ENCODE measurements at regions not wholly inside any gene's neighbourhood (a gene's known extent, or its start where the extent isn't known, plus 50 kb on each side); places are given as distances from the start of the nearest gene placed in this dataset.
"Not testable (repeated sequence)": the region's sequence is repeated elsewhere in the genome, so short reads cannot be mapped to it uniquely, and the experiment has no call there.

- Histone ChIP-seq H3F3A (ENCODE audit: insufficient read depth, low read length) (no peaks in the 10 kb centered on the region), H3K4me3 (ENCODE audit: low read depth, low read length, poor library complexity, severe bottlenecking) (no peak overlapping the region), H3K36me3 (ENCODE audit: insufficient read depth, low read length) (no peaks in the 10 kb centered on the region), H3K27ac (ENCODE audit: low read depth, low read length, poor library complexity, severe bottlenecking) (no peak overlapping the region), H3K4me1 (ENCODE audit: insufficient read depth, low read length, severe bottlenecking) (no peaks in the 10 kb centered on the region), H3K9ac (ENCODE audit: low read length) (no peak overlapping the region), H3K9me2 (ENCODE audit: low read depth, low read length) (no peaks in the 10 kb centered on the region), H3K79me2 (ENCODE audit: insufficient read depth, low read length) (no peaks in the 10 kb centered on the region), H3K4me2 (ENCODE audit: low read length) (no peak overlapping the region), H4K20me1 (ENCODE audit: insufficient read depth, low read length) (no peaks in the 10 kb centered on the region), H2AFZ (ENCODE audit: low read length) (no peak overlapping the region), H3K27me3 (ENCODE audit: insufficient read depth, low read length) (no peaks in the 10 kb centered on the region), H3K9me3 (ENCODE audit: low read length) (no peaks in the 10 kb centered on the region)
- TF ChIP-seq, protein P1, sequence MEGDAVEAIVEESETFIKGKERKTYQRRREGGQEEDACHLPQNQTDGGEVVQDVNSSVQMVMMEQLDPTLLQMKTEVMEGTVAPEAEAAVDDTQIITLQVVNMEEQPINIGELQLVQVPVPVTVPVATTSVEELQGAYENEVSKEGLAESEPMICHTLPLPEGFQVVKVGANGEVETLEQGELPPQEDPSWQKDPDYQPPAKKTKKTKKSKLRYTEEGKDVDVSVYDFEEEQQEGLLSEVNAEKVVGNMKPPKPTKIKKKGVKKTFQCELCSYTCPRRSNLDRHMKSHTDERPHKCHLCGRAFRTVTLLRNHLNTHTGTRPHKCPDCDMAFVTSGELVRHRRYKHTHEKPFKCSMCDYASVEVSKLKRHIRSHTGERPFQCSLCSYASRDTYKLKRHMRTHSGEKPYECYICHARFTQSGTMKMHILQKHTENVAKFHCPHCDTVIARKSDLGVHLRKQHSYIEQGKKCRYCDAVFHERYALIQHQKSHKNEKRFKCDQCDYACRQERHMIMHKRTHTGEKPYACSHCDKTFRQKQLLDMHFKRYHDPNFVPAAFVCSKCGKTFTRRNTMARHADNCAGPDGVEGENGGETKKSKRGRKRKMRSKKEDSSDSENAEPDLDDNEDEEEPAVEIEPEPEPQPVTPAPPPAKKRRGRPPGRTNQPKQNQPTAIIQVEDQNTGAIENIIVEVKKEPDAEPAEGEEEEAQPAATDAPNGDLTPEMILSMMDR (IDR thresholded peaks at IDR 0.05; ENCODE audit: low read length): no peak
- no peak for TF ChIP-seq EZH2 (IDR thresholded peaks at IDR 0.05; ENCODE audit: borderline replicate concordance, low read length)
Observed at GRCh38 chr17:33716957-33717356, 423.9 kb upstream of the ASIC2 start.

DNA sequence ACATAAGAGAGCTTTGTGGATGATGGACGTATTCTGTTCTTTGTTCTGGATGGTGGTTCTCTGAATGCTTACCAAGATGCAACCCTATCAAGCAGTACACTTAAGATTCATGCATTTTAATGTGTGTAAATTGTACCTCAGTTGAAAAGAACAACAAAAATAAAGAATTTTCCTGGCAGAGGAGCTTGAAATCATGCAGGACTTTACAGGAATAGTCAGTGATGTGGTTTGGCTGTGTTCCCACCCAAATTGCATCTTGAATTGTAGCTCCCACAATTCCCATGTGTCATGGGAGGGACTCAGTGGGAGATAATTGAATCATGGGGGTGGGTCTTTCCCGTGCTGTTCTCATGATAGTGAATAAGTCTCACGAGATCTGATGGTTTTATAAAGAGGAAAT lies 430.6 kb upstream of the ASIC2 start:
- H3K79me2 ChIP-seq (ENCODE audit: insufficient read depth, low read length); H3K9ac ChIP-seq (ENCODE audit: low read length); H3K9me2 ChIP-seq (ENCODE audit: low read depth, low read length); H3K36me3 ChIP-seq (ENCODE audit: insufficient read depth, low read length); H3K27ac ChIP-seq (ENCODE audit: low read depth, low read length, poor library complexity, severe bottlenecking); H3K27me3 ChIP-seq (ENCODE audit: insufficient read depth, low read length); H3F3A ChIP-seq (ENCODE audit: insufficient read depth, low read length); H3K4me1 ChIP-seq (ENCODE audit: insufficient read depth, low read length, severe bottlenecking); H3K4me2 ChIP-seq (ENCODE audit: low read length); H4K20me1 ChIP-seq (ENCODE audit: insufficient read depth, low read length); H2AFZ ChIP-seq (ENCODE audit: low read length); H3K4me3 ChIP-seq (ENCODE audit: low read depth, low read length, poor library complexity, severe bottlenecking); H3K9me3 ChIP-seq (ENCODE audit: low read length): not testable (repeated sequence)

DNA sequence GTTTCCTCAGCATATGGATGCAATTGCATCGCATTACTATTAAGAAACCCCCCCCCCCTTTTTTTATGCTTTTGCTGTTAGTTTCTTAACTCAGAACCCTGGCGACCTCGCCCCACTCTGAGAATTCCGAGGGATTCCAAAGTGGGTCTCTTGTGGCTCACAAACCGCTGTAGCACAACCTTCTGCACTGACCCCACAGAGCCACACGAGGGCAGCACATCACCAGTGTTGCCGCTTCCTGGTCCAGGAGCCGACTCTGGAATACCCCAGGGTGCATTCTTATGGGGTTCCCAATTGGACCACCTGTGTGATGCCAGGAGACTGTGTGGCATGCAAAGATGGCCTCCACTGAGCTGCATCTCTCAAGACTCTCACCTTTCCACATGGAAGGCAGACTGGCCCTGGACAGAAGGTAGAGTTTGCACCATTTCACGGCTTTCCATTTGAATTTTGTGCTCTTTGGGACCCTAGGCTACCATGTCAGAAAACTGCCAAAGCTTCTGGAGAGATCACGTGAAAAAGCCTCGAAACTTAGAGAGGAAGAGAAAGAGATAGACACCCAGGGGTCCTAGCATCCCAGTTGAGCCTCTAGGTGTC lies 432.7 kb upstream of the ASIC2 start:
- H3K27me3 ChIP-seq (ENCODE audit: insufficient read depth, low read length): no peaks in the 10 kb centered on the region
- no peak for TF ChIP-seq EZH2 (IDR thresholded peaks at IDR 0.05; ENCODE audit: borderline replicate concordance, low read length)
- TF ChIP-seq, protein P1 (IDR thresholded peaks at IDR 0.05; ENCODE audit: low read length): peak; percentile 74
- H3K9me3 ChIP-seq (ENCODE audit: low read length): no peaks in the 10 kb centered on the region
- no peaks in the 10 kb centered on the region for H3K79me2 ChIP-seq (ENCODE audit: insufficient read depth, low read length)
- H3K9me2 ChIP-seq (ENCODE audit: low read depth, low read length): no peaks in the 10 kb centered on the region
- no peak overlapping the region for H3K27ac ChIP-seq (ENCODE audit: low read depth, low read length, poor library complexity, severe bottlenecking)
- H3K9ac ChIP-seq (ENCODE audit: low read length): no peak overlapping the region
- no peaks in the 10 kb centered on the region for H3K36me3 ChIP-seq (ENCODE audit: insufficient read depth, low read length)
- H3F3A ChIP-seq (ENCODE audit: insufficient read depth, low read length): no peaks in the 10 kb centered on the region
- no peaks in the 10 kb centered on the region for H4K20me1 ChIP-seq (ENCODE audit: insufficient read depth, low read length)
- no peaks in the 10 kb centered on the region for H3K4me1 ChIP-seq (ENCODE audit: insufficient read depth, low read length, severe bottlenecking)
- no peak overlapping the region for H3K4me3 ChIP-seq (ENCODE audit: low read depth, low read length, poor library complexity, severe bottlenecking)
- H3K4me2 ChIP-seq (ENCODE audit: low read length): no peak overlapping the region
- no peak overlapping the region for H2AFZ ChIP-seq (ENCODE audit: low read length)

- H3K27ac ChIP-seq (ENCODE audit: low read depth, low read length, poor library complexity, severe bottlenecking): no peak overlapping the region
- no peak overlapping the region for H3K4me3 ChIP-seq (ENCODE audit: low read depth, low read length, poor library complexity, severe bottlenecking)
- no peaks in the 10 kb centered on the region for H3K4me1 ChIP-seq (ENCODE audit: insufficient read depth, low read length, severe bottlenecking)
- no peak overlapping the region for H3K4me2 ChIP-seq (ENCODE audit: low read length)
- H4K20me1 ChIP-seq (ENCODE audit: insufficient read depth, low read length): no peaks in the 10 kb centered on the region
- H3K36me3 ChIP-seq (ENCODE audit: insufficient read depth, low read length): no peaks in the 10 kb centered on the region
- no peaks in the 10 kb centered on the region for H3F3A ChIP-seq (ENCODE audit: insufficient read depth, low read length)
- no peaks in the 10 kb centered on the region for H3K9me3 ChIP-seq (ENCODE audit: low read length)
- H3K9me2 ChIP-seq (ENCODE audit: low read depth, low read length): no peaks in the 10 kb centered on the region
- no peaks in the 10 kb centered on the region for H3K79me2 ChIP-seq (ENCODE audit: insufficient read depth, low read length)
- no peak overlapping the region for H3K9ac ChIP-seq (ENCODE audit: low read length)
- H3K27me3 ChIP-seq (ENCODE audit: insufficient read depth, low read length): no peaks in the 10 kb centered on the region
- H2AFZ ChIP-seq (ENCODE audit: low read length): no peak overlapping the region
- TF ChIP-seq EZH2 (IDR thresholded peaks at IDR 0.05; ENCODE audit: borderline replicate concordance, low read length): no peak
- TF ChIP-seq, protein P1 (IDR thresholded peaks at IDR 0.05; ENCODE audit: low read length): no peak
Observed at GRCh38 chr17:33730131-33730530, 437.0 kb upstream of the ASIC2 start.
